ENCODE measurements at regions not wholly inside any gene's neighbourhood (a gene's known extent, or its start where the extent isn't known, plus 50 kb on each side); places are given as distances from the start of the nearest gene placed in this dataset.

DNA sequence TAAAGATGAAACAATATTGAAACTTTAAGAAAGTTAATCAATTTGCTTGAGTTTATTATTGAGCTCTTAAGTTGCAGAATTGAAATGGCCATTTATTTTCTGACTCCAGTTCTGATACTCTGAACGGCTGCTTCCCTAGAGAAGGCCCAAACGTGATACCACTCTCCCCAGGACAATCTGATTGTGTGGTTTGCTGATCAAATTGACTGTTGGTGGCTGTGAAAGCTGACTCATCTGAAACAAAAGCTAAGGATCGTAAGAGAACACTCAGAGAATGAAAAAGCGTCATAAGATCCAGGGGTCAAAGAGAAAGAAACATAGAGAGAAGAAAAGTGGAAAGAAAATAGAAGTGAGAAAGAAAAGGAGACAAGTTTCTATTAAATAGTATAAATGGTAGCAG, 147.2 kb downstream of the IZUMO3 start:
- TF ChIP-seq EZH2phosphoT487 (IDR thresholded peaks at IDR 0.05; ENCODE audit: low read depth): no peak
- TF ChIP-seq, protein P1, sequence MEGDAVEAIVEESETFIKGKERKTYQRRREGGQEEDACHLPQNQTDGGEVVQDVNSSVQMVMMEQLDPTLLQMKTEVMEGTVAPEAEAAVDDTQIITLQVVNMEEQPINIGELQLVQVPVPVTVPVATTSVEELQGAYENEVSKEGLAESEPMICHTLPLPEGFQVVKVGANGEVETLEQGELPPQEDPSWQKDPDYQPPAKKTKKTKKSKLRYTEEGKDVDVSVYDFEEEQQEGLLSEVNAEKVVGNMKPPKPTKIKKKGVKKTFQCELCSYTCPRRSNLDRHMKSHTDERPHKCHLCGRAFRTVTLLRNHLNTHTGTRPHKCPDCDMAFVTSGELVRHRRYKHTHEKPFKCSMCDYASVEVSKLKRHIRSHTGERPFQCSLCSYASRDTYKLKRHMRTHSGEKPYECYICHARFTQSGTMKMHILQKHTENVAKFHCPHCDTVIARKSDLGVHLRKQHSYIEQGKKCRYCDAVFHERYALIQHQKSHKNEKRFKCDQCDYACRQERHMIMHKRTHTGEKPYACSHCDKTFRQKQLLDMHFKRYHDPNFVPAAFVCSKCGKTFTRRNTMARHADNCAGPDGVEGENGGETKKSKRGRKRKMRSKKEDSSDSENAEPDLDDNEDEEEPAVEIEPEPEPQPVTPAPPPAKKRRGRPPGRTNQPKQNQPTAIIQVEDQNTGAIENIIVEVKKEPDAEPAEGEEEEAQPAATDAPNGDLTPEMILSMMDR (IDR thresholded peaks at IDR 0.05; ENCODE audit: low read depth, low read length): no peak
